RCC 7860 (cell line): ENCODE measurements at regions not wholly inside any gene's neighbourhood (a gene's known extent, or its start where the extent isn't known, plus 50 kb on each side); places are given as distances from the start of the nearest gene placed in this dataset.
"Not testable (repeated sequence)": the region's sequence is repeated elsewhere in the genome, so short reads cannot be mapped to it uniquely, and the experiment has no call there.

Experiments used
- DNase-seq: peaks from one replicate; pipeline ENCODE4 v3.0.0-alpha.2; 2015; ENCODE audit warnings: low spot score
- FAIRE-seq: peaks from 2 replicates; lab custom pipeline; 2012; peaks lifted over from hg19 to GRCh38; lab: Jason Lieb, UNC

GRCh38 chr15:70245932-70246622 lies 148.4 kb upstream of the TLE3 start:
- DNase-seq (peak; percentile 56), FAIRE-seq (peak; percentile 57)

GRCh38 chr15:70244978-70245542 lies 147.3 kb upstream of the TLE3 start:
- DNase-seq = no peak
- FAIRE-seq = no peak

- no peak for FAIRE-seq
Observed at GRCh38 chr15:70243686-70244540, 146.2 kb upstream of the TLE3 start.

GRCh38 chr15:70242951-70243685 lies 145.4 kb upstream of the TLE3 start:
- FAIRE-seq (no peak), DNase-seq (no peak)

More at GRCh38 chr15:70243686-70244540, 146.2 kb upstream of the TLE3 start:
- DNase-seq = no peak

DNA sequence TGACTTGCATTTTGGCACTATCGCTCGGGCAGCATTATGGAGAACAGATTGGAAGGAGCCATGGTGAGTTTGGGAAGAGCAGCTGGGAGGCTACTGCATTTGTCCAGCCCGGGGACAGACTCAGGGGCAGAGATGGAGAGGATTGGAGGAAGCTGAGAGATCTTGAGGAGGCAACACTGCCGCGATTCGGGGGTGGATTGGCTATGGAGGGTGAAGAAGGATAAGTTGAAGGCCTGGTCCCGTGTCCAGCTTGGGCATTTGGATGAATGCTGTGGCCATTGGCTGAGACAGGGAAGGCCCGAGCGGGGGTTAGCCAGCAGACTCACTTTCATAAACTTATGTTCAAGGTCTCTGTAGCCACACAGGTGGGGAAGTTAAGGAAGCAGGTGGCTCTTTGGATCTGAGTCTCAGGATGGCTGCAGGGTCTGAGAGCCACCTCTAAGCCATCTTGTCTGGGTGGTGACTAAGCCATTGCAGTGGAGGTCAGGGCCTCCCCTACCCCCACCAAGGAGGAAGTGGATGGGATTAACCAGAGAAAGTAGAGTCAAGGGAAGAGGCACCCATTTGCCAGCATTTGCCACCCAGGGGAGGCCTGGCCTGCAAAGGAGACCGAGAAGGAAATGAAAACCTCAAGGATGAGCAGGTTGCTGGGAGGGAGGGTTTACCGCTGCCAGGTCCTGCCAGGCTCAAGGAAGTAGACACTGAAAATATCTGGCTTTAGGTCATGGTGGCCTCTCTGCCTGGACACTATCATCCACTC lies 144.0 kb upstream of the TLE3 start:
- DNase-seq (no peak), FAIRE-seq (no peak)

- DNase-seq = no peak
- FAIRE-seq = no peak
Observed at GRCh38 chr15:70240820-70241430, 143.2 kb upstream of the TLE3 start.

GRCh38 chr15:70240082-70240481 lies 142.4 kb upstream of the TLE3 start:
- DNase-seq (no peak), FAIRE-seq (no peak)

GRCh38 chr15:70238917-70239316 lies 141.2 kb upstream of the TLE3 start:
- DNase-seq = no peak
- FAIRE-seq = no peak

- no peak for DNase-seq
- FAIRE-seq = no peak
Observed at GRCh38 chr15:70237626-70238025, 139.9 kb upstream of the TLE3 start.

GRCh38 chr15:70236341-70237086 lies 138.8 kb upstream of the TLE3 start:
- FAIRE-seq = peak; percentile 52
- peak; percentile 55 for DNase-seq

- DNase-seq (no peak), FAIRE-seq (no peak)
Observed at GRCh38 chr15:70235347-70235746, 137.6 kb upstream of the TLE3 start.

GRCh38 chr15:70234256-70234905 lies 136.7 kb upstream of the TLE3 start:
- DNase-seq (no peak), FAIRE-seq (no peak)

- DNase-seq = no peak
- no peak for FAIRE-seq
Observed at GRCh38 chr15:70231484-70231883, 133.8 kb upstream of the TLE3 start.

DNA sequence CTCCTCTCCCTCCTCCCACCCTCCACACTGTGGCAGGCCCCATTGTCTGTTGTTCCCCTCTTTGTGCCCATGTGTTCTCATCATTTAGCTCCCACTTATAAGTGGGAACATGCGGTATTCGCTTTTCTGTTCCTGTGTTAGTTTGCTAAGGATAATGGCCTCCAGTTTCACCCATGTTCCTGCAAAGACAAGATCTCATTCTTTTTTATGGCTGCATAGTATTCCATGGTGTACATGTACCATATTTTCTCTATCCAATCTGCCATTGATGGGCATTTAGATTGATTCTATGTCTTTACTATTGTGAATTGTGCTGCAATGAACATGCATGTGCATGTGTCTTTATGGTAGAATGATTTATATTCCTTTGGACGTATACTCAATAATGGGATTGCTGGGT lies 130.2 kb upstream of the TLE3 start:
- not testable (repeated sequence) for DNase-seq, FAIRE-seq

- no peak for FAIRE-seq
- no peak for DNase-seq
Observed at GRCh38 chr15:70227147-70227546, 129.4 kb upstream of the TLE3 start.

GRCh38 chr15:70226337-70226980 lies 128.7 kb upstream of the TLE3 start:
- DNase-seq (no peak), FAIRE-seq (no peak)

DNA sequence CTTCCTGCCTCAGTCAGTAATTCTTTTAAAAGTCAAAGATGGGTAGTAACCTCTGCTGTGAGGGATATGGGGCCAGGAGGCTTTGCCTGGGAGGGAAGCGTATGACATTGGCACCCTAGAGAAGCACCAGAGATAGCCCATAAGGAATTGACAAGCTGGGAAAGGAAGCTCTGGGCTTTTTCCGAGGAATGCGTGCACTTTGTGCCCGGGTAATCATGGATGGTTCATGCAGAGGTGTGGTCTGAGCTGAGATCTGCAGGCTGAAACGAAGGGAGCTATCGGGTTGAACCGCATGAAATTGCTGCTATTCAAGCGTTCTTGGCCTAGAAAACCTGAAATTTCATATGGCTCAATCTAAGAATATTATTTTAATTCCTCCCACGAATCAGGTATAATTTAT lies 127.7 kb upstream of the TLE3 start:
- no peak for DNase-seq

DNA sequence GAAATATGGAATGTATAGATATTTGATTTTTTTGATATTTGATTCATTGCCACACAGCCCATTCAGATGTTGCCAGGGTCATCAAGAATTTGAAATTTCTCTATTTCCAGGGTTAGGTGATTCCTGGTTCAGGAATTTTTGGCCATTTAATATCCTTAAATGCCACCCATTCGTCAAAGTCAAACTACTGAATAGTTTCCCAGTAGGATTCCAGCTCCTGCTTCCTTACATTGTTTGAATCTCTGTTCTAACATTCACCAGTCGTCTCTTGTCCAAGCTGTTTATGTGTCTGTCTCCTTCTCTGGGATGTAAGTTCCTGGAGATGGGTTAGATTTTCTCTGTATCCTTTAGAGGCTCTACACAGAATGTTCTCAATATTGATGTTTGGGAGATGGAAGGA lies 124.9 kb upstream of the TLE3 start:
- no peak for DNase-seq
- FAIRE-seq = no peak

More for the DNA sequence above, 127.7 kb upstream of the TLE3 start:
- FAIRE-seq = no peak
